Cortex of kidney (tissue), 1 donor: ENCODE measurements at regions not wholly inside any gene's neighbourhood (a gene's known extent, or its start where the extent isn't known, plus 50 kb on each side); places are given as distances from the start of the nearest gene placed in this dataset.
"Not testable (repeated sequence)": the region's sequence is repeated elsewhere in the genome, so short reads cannot be mapped to it uniquely, and the experiment has no call there.

ENCODE experiments used
- DNase-seq: peaks from one replicate; lab custom pipeline; 2025; lab: John Stamatoyannopoulos, UW

DNA sequence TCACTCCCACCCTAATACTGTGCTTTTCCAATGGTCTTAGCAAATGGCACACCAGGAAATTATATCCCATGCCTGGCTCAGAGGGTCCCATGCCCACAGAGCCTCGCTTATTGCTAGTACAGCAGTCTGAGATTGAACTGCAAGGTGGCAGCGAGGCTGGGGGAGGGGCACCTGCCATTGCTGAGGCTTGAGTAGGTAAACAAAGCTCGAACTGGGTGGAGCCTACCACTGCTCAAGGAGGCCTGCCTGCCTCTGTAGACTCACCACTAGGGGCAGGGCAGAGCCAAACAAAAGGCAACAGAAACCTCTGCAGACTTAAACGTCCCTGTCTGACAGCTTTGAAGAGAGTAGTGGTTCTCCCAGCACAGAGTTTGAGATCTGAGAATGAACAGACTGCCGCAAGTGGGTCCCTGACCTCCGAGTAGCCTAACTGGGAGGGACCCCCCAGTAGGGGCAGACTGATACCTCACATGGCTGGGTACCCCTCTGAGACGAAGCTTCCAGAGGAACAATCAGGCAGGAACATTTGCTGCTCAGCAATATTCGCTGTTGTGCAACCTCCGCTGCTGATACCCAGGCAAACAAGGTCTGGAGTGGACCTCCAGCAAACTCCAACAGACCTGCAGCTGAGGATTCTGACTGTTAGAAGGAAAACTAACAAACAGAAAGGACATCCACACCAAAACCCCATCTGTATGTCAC, 150.7 kb upstream of the FOXA2 start:
- DNase-seq, result not testable (repeated sequence)

- DNase-seq, result no peak
Observed at GRCh38 chr20:22740829-22741228, 156.5 kb upstream of the FOXA2 start.

GRCh38 chr20:22744341-22745193, 160.2 kb upstream of the FOXA2 start:
- no peak for DNase-seq

DNA sequence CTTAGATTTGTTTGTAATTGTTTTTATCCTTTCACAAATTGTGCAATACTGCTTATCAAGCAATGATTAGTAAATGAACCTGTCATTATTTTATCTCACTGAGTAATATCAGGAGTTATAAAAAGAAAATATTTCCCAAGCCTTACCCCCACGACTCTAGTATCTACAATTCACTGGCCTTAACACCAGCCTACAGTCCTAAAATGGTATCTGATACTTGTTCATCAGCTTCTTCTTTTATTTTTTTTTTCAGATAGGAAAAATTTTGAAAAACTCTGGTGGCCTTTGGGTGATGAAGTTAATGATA, 160.8 kb upstream of the FOXA2 start:
- no peak for DNase-seq

GRCh38 chr20:22746957-22747356, 162.6 kb upstream of the FOXA2 start:
- no peak for DNase-seq

DNA sequence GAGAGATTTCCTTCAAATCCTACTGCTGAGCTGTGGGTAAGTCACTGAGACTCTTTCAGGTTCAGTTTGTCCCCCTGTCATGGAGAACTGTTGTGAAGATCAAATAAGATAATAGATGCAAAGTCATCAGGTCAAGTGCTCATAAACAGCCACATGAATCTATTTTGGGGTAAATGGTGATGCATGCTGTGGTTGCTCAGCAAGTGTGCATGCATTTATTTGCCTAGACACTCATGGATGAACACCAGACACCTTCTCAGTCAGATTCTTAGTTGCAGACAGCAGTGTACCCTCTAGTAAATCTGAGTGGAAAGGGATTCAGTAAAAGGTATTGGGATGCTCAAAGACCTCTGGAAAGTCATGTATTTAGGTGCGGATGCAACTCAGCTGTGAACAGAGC, 168.0 kb upstream of the FOXA2 start:
- DNase-seq, result no peak

DNA sequence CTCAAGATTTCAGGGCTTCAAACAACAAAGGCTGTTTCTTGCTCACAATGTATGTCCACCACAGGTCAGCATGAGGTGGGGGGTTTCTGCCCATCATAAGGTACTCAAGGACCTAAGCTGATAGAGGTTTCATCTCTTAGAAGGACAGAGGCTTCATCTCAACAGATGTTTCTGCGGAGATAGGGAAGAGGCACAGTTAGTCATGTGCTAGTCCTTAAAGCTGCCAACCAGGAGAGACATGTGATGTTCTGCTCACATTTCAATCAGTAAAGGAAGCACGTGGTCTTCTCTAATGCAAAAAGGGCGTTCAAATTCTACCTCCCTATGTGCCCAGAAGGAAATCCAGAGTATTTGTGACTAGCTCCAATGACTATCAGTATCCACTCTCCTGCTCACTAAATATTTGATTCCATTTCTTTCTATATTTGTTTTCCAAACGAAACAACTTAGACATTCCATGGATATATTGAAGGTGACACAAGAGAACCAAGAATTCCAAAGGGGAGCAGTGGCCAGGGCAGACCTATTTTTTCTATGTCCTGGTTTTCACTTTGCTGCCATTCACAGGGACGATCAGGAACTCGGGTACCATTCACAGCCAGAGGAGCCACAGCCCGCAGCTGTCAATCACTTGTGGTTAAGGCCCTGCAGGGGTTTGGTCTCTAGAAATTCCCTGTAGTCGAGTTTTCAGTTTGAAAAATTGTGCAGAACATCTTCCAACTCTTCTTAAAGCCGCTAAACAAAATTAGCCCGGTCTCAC, 173.2 kb upstream of the FOXA2 start:
- no peak for DNase-seq

GRCh38 chr20:22758815-22759214, 174.4 kb upstream of the FOXA2 start:
- DNase-seq, result no peak

DNA sequence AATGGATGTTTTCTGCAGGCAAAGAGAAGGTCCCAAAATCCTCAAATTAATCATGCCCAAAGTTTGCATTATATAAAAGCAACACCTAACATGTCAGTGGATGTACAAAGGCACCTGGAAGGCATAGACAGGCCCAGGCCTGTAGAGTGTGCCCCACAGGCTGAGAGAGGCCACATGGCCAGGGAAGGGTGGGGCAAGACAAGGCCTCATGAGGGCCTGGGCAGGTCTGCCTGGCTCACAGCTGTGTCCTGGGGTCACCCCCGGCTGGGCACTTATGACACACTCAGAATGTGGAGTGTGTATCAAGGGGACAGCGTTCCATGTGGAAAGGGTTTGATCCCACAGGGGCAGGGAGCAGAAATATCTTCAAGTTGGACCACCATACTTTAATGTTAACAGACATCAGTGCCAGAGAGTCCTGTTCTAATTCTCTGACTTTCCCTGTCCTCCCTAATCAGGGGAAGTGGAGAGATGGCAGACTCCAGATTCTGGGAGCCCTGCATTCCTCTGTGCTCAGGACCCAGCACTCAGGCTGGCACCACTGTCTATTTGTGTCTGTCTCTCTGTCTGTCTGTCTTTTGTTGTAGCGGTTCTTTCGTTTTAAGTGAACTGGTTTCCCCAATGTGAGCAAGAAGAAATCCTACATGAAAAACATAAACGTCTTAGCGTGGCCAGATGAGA, 178.3 kb upstream of the FOXA2 start:
- no peak for DNase-seq

DNA sequence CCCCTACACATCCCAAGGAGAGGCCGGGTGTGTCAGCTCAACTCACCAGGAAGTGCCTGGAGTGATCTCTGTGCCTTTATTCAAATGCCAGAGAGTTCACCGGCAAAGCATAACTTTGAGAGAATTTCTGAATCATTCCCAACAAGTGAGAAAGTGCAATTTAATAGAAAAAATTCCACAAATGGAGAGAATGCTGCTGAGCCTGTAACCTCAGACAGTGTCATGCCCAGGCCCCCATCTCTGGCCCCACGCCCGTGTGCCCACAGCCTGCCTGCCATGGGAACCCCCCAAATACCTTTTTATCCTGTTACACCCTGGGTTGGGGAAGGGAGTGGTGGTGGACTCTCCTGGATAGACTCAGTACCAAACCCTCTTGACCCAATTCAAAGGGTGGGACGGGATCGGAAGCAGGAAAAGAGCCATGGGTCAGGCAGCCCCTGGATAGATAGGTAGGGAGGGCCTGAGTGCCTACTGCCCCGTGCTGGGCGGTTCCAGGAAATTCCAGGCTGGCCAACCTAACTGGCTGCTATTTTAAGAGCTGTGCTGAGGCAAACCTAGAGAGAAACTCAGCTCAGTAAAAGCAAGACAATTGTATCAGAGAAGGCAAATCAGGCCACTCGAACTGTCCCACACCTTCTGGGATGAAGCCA, 179.0 kb upstream of the FOXA2 start:
- DNase-seq, result no peak

DNA sequence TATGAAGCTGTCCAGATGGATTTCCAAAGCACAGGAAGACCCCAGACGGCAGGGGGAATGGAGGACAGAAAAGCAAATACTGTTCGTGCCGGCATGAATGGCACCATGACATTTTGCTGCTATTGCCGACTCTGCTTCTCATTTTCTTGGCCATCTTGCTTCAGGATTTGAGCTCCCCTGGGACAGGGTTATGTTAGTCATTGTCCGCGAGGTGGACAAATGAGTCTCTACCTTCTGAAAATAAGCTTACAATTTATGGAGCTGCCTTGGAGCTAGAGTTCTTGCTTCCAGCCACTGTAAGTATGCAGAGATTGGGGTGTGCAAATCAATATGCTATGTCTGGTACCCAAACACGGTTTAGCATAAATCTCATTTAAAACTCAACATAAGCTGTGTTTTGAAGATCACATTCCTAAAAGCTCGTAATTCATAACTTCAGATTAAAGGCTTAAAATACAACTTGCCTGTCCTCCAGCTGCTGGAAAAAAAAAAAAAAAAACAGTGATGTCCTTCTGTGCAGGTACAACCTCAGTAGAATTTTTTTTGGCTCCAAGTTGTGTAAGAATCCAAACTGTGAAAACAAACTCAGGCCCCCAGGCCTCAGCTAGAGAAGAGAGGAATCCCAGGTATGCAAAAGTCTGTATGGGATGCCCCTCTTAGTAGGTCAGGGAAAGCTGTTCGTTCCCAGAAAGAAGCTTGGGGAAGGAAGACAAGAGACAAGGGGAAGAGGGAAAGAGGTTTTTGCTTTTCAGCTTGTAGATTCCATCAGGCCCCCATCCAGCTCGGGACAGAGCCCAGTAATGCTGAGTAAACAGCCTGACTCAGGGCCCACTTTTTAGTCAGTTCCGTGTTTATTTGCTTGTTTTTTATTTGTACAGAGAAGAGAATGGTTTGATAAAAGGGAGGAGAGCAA, 184.2 kb upstream of the FOXA2 start:
- DNase-seq, result no peak

DNA sequence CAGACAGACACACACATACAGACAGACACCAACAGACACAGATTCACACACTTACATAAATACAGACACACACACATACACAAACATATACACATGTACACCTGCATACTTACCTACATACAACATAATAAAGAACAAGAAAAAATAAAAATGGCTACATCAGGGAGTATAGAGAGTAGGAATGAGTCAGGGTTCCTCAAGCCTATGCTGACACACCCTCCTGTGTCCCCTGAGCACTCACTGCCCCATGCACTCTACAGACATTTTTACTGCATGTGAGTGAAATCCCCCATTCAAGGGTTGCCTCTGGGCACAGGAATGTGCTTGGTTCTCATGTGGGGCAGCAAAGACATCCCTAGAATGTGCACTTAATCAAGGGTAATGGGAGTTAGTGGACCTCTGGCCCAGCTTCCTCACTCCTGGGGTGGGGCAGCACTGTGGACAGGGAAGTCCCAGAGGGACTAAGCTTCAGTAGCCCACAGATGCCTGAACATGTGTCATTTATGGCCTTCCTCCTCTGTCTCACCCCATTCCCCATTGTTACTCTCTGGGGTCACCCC, 185.9 kb upstream of the FOXA2 start:
- DNase-seq, result no peak

- no peak for DNase-seq
Observed at GRCh38 chr20:22771706-22772105, 187.3 kb upstream of the FOXA2 start.

- DNase-seq, result no peak
Observed at GRCh38 chr20:22773344-22773743, 189.0 kb upstream of the FOXA2 start.

DNA sequence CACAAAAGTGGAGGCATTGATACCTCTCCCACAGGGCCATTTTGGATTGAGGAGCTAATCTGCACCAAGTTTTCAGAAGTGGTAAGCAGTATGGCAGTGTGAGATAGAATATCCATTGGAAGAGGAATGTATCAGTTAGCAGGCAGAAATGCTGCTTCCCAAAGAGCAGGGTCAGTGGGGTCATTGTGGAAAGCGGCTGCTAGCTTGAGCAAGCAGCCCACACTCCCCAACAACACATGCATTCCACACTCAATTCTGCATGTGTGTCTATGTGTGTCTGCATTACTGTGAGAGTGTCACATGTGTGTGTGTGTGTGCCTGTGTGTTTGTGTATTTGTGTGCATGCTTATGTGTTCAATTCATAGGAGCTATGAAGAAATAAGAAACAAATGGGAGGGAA, 190.9 kb upstream of the FOXA2 start:
- no peak for DNase-seq

DNA sequence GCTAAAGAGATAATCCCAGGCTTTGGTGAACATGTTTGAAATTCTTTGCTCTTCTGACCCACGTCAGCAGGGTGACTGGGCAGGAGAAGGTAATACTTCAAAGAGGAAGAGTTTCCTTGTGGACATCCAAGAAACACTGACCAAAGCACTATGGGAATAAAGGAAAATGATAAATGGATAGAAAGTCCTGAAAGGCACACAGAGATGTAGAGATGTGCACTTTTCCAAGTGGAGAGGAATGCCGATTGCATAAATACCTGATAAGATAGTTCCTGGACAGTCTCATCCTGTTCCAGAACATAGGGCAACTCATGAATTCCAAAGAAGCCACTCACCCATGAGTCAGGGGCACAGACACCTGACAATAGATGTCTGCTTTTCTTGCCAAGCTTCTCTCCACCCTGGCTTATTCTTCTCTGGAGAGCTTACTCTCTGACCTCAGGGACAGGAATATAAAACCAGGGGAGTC, 191.3 kb upstream of the FOXA2 start:
- no peak for DNase-seq

DNA sequence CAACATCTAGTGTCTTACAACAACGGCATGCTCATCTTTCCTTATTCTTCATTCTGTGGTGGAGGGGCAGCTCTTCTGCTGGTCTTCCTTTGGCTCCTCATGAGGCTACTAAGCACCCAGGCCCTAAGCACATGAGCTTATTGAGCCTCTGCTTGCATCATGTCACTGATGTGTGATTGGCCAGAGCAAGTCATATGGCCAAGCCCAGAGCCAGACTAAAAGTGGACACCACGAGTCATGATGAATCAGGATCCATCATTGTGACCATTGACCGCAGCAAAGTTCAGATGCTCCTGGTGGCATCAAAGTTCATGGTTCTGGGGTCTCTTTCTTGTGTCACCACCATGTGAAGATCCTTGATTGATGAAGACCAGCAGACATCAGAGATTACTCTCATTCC, 192.0 kb upstream of the FOXA2 start:
- no peak for DNase-seq

- DNase-seq, result no peak
Observed at GRCh38 chr20:22779878-22780277, 195.5 kb upstream of the FOXA2 start.

- no peak for DNase-seq
Observed at GRCh38 chr20:22781869-22782268, 197.5 kb upstream of the FOXA2 start.

DNA sequence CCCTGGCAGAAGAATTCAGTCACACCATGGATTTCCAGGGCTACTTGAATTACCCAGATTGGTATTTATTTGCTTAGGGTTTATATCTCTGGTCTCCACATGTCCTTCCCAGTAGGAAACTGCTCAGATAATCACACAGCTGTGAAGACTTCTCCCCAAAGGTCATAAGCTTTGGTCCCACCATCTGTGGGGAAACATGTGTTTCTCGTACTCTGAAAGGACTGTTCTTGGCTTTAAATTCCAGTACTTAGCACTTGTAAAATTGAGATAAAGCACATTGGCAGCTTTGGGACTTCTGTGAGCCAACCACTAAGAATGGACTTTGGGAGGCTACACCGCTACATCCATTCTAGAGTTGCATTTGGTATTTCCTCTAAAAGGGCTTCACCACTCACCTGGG, 205.3 kb upstream of the FOXA2 start:
- DNase-seq, result no peak
